Retinal pigment epithelial cell (primary cell): ENCODE measurements at regions not wholly inside any gene's neighbourhood (a gene's known extent, or its start where the extent isn't known, plus 50 kb on each side); places are given as distances from the start of the nearest gene placed in this dataset.

Experiments used
- DNase-seq: peaks from one replicate; pipeline ENCODE4 v3.0.0-alpha.2; 2010; ENCODE audit warnings: low read depth
- H3K4me3 ChIP-seq: 2 replicates; pipeline ENCODE4 v1.5.1; 2011; ENCODE audit warnings: mild to moderate bottlenecking, low read length, control low read depth, moderate library complexity
- TF ChIP-seq, protein P1 (sequence below): conservative IDR thresholded peaks from 2 replicates; pipeline ENCODE4 v1.5.1; 2011; ENCODE audit warnings: low read depth, low read length, control low read depth, inconsistent platforms

DNA sequence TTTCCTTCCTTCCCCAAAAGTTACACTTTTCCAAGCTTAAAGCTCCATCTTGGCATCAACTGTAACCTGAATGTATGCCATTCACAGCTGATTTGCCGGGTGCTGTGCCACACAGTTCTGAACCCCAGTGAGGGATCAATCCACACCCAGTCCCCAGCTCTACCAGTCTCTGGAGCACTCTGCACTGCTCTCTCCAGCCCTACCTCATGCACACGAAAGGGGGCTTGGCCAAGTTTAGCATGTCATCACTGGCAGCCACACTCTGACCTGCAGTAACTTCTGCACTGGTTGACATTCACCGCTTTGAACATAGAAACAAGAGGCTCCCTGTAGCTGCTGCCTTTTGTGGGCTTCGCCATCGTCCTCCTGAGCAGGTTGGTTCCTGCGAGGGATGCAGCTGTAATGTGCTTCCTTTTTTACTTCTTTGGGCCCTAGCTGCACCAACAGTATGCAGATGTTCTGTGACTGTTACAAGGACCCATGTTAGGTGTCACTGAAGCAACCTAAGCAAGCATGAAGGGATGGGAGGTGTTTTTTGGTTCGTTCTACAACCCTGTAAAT lies 135.4 kb upstream of the SLC44A3 start:
- TF ChIP-seq, protein P1, sequence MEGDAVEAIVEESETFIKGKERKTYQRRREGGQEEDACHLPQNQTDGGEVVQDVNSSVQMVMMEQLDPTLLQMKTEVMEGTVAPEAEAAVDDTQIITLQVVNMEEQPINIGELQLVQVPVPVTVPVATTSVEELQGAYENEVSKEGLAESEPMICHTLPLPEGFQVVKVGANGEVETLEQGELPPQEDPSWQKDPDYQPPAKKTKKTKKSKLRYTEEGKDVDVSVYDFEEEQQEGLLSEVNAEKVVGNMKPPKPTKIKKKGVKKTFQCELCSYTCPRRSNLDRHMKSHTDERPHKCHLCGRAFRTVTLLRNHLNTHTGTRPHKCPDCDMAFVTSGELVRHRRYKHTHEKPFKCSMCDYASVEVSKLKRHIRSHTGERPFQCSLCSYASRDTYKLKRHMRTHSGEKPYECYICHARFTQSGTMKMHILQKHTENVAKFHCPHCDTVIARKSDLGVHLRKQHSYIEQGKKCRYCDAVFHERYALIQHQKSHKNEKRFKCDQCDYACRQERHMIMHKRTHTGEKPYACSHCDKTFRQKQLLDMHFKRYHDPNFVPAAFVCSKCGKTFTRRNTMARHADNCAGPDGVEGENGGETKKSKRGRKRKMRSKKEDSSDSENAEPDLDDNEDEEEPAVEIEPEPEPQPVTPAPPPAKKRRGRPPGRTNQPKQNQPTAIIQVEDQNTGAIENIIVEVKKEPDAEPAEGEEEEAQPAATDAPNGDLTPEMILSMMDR, result no peak

GRCh38 chr1:94683886-94684285 lies 136.3 kb upstream of the SLC44A3 start:
- TF ChIP-seq, protein P1, result no peak
- no peak for DNase-seq
- H3K4me3 ChIP-seq, result no peak overlapping the region

More for the DNA sequence above, 135.4 kb upstream of the SLC44A3 start:
- DNase-seq, result no peak
- no peak overlapping the region for H3K4me3 ChIP-seq

GRCh38 chr1:94680039-94680377 lies 138.4 kb upstream of the F3 start:
- H3K4me3 ChIP-seq, result no peak overlapping the region

DNA sequence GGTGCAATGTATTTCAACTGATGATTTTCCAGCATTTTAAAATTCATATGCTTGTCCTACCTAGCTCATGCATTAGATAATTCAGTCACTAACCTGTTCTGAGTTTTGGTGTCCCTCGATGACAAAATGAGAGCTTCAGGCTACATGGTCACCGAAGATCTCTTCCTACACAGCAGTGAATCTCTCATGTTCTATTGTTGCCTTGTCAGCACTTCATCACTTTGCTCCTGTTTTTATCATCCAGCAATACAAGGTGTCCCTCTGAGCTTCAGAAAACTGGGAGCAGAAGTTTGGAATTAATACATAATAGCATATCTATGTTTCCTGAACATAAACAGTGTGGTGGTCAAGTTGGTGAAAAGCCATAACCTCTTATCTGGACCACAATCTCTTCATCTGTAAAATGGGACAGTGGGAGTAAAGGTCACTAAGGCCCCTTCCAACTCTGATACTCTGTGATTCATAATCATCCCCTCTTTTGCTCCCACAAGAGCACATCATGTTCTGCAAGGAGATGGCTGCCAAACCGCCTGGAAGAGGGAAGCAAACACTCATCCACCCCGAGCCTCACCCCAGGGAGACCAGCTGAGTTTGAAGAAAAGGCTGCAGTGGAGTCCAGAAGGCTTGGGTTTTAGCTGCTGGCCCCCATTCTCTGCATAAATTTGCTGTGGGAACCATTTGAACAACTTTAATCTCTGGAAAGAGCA lies 137.9 kb upstream of the F3 start:
- TF ChIP-seq, protein P1, result no peak
- H3K4me3 ChIP-seq, result no peak overlapping the region
- DNase-seq, result no peak

More at GRCh38 chr1:94680039-94680377, 138.4 kb upstream of the F3 start:
- TF ChIP-seq, protein P1, result no peak
- no peak for DNase-seq

DNA sequence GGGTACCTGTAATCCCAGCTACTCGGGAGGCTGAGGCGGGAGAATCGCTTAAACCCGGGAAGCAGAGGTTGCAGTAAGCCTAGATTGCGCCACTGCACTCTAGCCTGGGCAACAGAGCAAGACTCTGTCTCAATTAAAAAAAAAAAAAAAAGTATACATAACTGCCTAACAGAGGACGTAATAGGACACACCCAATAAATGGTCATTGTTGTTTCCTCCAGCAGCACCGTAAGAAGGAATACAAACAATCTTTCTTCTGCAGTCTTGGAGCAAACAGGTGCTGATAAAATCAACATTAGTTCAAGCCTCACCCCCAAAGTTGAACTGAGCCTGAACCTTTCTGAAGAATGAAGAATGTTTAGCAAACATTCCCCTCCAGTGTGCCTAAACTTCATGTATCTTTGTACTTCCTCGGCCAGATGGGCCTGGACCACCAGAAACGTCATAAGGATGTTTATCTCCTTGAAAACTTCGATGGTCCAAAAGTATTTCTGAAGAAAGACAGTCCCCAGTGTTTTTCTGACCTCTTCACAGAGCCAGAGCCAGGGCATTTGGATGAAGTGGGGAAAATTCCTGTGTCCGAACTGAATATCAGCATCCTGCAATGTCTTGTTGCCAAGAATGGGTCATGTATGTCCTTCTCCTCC lies 136.8 kb upstream of the F3 start:
- TF ChIP-seq, protein P1, result no peak
- no peak overlapping the region for H3K4me3 ChIP-seq
- DNase-seq, result no peak

DNA sequence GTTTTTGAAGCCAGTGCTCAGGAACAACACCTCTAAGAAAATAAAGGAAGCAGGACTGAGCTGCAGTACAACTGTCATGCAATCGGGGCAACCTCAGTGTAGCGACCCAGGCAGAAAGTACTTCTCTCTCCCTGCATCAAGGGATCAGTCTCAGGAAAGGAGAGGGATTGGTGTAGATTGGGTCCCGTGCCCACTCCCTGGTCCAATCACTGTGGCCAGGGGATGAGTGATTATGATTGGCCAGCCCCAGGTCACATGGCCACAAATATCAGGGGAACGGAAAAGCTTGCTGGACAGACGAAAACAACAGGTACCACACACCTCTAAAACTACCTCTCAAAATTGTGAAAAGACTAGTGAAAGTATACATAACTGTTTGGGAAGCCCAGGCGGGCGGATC lies 136.2 kb upstream of the F3 start:
- DNase-seq, result no peak
- TF ChIP-seq, protein P1, result no peak
- H3K4me3 ChIP-seq, result no peak overlapping the region

- TF ChIP-seq, protein P1, result no peak
- no peak overlapping the region for H3K4me3 ChIP-seq
- DNase-seq, result no peak
Measured at GRCh38 chr1:94677087-94677486, 135.5 kb upstream of the F3 start.
